ENCODE measurements at regions not wholly inside any gene's neighbourhood (a gene's known extent, or its start where the extent isn't known, plus 50 kb on each side); places are given as distances from the start of the nearest gene placed in this dataset.

- no peak for TF ChIP-seq POLR2A (IDR thresholded peaks at IDR 0.05)
- TF ChIP-seq CTCF (IDR thresholded peaks at IDR 0.05), result no peak
Observed at GRCh38 chr10:2628705-2629104, 438.6 kb upstream of the PFKP start.
